ENCODE measurements at regions not wholly inside any gene's neighbourhood (a gene's known extent, or its start where the extent isn't known, plus 50 kb on each side); places are given as distances from the start of the nearest gene placed in this dataset.

DNA sequence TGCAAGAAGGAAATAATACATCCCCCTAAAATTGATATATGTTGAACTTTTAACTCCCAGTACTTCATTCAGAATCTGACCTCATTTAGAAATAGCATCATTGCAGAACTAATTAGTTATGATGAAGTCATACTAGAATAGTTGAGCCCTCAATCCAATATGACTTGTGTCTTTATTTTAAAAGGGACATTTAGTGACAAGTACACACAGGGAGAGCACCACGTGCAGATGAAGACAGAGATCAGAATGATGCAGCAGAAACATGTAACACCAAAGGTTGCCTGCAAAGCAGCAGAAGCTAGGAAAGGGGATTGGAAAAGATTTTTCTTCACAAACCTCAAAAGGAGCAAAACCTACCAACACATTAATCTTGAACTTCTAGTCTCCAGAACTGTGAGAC lies 2602.5 kb downstream of the PCDH9 start:
- ChIA-PET POLR2A (no interaction called here), CTCF (no interaction called here)
- TF ChIP-seq, protein P1, sequence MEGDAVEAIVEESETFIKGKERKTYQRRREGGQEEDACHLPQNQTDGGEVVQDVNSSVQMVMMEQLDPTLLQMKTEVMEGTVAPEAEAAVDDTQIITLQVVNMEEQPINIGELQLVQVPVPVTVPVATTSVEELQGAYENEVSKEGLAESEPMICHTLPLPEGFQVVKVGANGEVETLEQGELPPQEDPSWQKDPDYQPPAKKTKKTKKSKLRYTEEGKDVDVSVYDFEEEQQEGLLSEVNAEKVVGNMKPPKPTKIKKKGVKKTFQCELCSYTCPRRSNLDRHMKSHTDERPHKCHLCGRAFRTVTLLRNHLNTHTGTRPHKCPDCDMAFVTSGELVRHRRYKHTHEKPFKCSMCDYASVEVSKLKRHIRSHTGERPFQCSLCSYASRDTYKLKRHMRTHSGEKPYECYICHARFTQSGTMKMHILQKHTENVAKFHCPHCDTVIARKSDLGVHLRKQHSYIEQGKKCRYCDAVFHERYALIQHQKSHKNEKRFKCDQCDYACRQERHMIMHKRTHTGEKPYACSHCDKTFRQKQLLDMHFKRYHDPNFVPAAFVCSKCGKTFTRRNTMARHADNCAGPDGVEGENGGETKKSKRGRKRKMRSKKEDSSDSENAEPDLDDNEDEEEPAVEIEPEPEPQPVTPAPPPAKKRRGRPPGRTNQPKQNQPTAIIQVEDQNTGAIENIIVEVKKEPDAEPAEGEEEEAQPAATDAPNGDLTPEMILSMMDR (IDR thresholded peaks at IDR 0.05; ENCODE audit: low read depth, low read length), result no peak

DNA sequence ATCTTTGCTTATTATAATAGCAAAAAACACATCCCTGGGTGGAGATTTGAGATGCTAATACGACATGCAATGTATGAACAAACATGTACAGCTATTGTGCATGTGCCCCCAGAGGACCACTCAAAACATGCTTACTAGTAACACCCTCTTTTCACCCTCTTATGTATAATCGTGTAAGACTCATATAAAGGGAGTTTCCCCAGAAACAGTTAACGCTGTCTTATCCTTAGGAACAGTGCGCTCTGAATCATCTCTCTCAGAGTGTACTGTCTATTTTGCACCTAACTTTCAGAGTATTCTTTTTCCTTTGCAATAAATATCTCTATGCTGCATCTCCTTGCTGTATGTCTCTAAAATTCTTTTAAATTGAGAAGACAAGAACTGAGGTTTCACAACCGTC lies 2604.0 kb downstream of the PCDH9 start:
- Histone ChIP-seq H3K4me3 (ENCODE audit: low read depth, low read length) (no peak overlapping the region), H3K27me3 (ENCODE audit: control insufficient read depth, insufficient read depth, low read length) (no peaks in the 10 kb centered on the region), H3K27ac (ENCODE audit: low read depth, low read length) (no peak overlapping the region), H3K9me3 (ENCODE audit: control insufficient read depth, insufficient read depth, low read length) (no peaks in the 10 kb centered on the region)
- TF ChIP-seq, protein P1 (IDR thresholded peaks at IDR 0.05; ENCODE audit: low read depth, low read length), result no peak
- POLR2A ChIA-PET, result no interaction called here
- DNase-seq (ENCODE audit: low read depth, low spot score), result no peak
- CTCF ChIA-PET, result no interaction called here

More for the DNA sequence above, 2602.5 kb downstream of the PCDH9 start:
- no peaks in the 10 kb centered on the region for H3K9me3 ChIP-seq (ENCODE audit: control insufficient read depth, insufficient read depth, low read length)
- DNase-seq (ENCODE audit: low read depth, low spot score), result no peak
- H3K4me3 ChIP-seq (ENCODE audit: low read depth, low read length), result no peak overlapping the region
- no peaks in the 10 kb centered on the region for H3K27me3 ChIP-seq (ENCODE audit: control insufficient read depth, insufficient read depth, low read length)
- H3K27ac ChIP-seq (ENCODE audit: low read depth, low read length), result no peak overlapping the region

- ChIA-PET POLR2A (no interaction called here), CTCF (no interaction called here)
- no peak for DNase-seq (ENCODE audit: low read depth, low spot score)
- Histone ChIP-seq H3K9me3 (ENCODE audit: control insufficient read depth, insufficient read depth, low read length) (no peaks in the 10 kb centered on the region), H3K4me3 (ENCODE audit: low read depth, low read length) (no peak overlapping the region), H3K27me3 (ENCODE audit: control insufficient read depth, insufficient read depth, low read length) (no peaks in the 10 kb centered on the region), H3K27ac (ENCODE audit: low read depth, low read length) (no peak overlapping the region)
- TF ChIP-seq, protein P1 (IDR thresholded peaks at IDR 0.05; ENCODE audit: low read depth, low read length), result no peak
Measured at GRCh38 chr13:64617231-64617630, 2612.9 kb downstream of the PCDH9 start.

DNA sequence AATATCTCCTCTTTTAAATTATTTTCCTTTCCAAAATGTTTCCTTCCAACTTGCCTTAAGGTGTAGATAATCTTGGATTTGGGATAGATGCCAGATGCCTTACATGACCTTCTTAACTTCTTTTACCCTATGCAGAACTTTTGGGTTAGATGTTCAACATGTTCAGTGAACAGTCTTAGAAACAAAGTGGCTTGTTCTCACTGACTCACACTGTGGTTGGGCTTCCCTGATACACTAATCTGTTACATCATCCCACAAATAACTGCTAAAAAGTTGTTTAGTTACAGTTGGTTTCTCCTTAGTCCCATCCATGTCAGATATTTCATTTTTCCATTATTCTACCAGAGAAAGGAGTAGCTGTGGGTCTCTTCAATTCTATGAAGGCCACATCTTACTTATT lies 2638.2 kb downstream of the PCDH9 start:
- POLR2A ChIA-PET, result no interaction called here
- CTCF ChIA-PET, result no interaction called here
- peak; percentile 1 for DNase-seq (ENCODE audit: low read depth, low spot score)
- TF ChIP-seq, protein P1 (IDR thresholded peaks at IDR 0.05; ENCODE audit: low read depth, low read length), result no peak
- Histone ChIP-seq H3K9me3 (ENCODE audit: control insufficient read depth, insufficient read depth, low read length) (no peaks in the 10 kb centered on the region), H3K27me3 (ENCODE audit: control insufficient read depth, insufficient read depth, low read length) (no peaks in the 10 kb centered on the region), H3K4me3 (ENCODE audit: low read depth, low read length) (no peak overlapping the region), H3K27ac (ENCODE audit: low read depth, low read length) (no peak overlapping the region)

DNA sequence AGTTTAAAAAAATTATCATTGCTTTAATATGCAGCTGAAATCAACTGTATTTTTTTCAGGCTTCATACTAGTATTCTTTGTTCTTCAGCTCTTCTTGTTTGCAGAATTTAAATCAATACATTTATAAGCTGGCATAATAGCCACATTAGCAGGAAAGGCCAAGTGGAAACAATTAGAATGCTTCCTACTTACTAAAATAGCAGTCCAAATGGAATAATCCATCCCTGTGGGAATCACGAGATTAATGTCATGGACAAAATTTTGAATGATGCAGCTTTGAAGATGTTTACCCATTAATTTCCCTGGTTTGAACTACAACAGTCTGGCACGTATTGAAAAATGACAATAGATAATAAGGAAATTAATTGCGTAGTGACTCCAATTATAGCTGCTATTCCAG lies 2650.8 kb downstream of the PCDH9 start:
- no peaks in the 10 kb centered on the region for H3K9me3 ChIP-seq (ENCODE audit: control insufficient read depth, insufficient read depth, low read length)
- TF ChIP-seq, protein P1 (IDR thresholded peaks at IDR 0.05; ENCODE audit: low read depth, low read length), result no peak
- H3K27me3 ChIP-seq (ENCODE audit: control insufficient read depth, insufficient read depth, low read length), result no peaks in the 10 kb centered on the region
- no peak overlapping the region for H3K27ac ChIP-seq (ENCODE audit: low read depth, low read length)
- CTCF ChIA-PET, result no interaction called here
- no peak for DNase-seq (ENCODE audit: low read depth, low spot score)
- H3K4me3 ChIP-seq (ENCODE audit: low read depth, low read length), result no peak overlapping the region
- POLR2A ChIA-PET, result no interaction called here

All from AG04450 (cell line).